ENCODE measurements at regions not wholly inside any gene's neighbourhood (a gene's known extent, or its start where the extent isn't known, plus 50 kb on each side); places are given as distances from the start of the nearest gene placed in this dataset.
"Not testable (repeated sequence)": the region's sequence is repeated elsewhere in the genome, so short reads cannot be mapped to it uniquely, and the experiment has no call there.

DNA sequence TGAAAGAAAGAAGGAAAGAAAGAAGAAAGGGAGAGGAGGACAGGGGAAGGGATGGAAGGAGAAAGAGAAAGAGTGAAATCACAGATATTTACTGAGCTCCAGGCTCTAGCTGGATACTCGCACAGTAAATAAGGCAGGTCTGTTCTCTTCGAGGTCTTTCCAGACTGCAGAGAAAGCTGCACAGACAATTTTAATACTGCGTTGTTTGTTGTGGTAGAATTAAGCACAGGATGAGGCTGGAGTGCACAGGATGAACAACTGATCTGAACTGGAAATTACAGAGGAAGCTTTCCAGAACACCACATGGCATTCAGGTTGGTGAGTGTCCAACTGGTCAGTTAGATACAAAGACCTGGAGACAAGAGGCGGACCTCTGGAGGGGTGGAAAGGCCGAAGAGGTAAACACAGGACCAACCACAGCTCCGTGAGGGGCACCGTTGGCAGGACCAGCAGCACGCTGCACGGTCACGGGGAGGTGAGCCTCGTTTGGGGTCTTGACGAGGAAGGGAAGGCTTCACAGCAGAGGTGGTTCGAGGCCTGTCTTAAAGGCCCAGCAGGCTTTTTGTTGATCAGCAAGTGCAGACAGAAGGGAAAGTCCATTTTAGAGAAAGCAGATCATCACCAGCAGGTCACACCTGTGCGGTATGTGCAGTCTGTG lies 121.7 kb downstream of the ATP6V0E2 start:
- not testable (repeated sequence) for DNase-seq (ENCODE audit: low spot score)

GRCh38 chr7:150000780-150001599 lies 127.2 kb downstream of the ATP6V0E2 start:
- not testable (repeated sequence) for DNase-seq (ENCODE audit: low spot score)

DNA sequence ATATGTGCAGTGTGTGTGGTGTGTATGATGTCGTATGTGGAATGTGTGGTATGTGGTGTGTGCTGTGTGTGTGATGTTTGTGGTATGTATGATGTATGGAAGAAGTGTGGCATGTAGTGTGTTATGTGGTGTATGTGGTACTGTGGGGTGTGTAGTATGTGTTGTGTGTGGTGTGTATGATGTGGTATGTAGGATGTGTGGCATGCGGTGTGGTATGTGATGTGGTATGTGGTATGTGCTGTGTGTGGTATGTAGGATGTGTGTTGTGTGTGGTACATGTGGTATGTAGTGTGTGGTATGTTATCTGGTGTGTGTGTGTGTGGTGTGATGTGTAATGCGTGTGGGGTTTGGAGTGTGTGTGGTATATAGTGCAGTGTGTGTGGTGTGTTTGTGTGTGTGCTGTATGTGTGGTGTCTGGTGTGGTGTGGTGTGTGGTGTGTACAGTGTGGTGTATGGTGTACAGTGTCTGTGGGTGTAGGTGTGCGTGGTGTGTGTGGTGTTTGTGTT lies 129.6 kb downstream of the ATP6V0E2 start:
- DNase-seq (ENCODE audit: low spot score): no peak

GRCh38 chr7:150003973-150004372 lies 130.2 kb downstream of the ATP6V0E2 start:
- not testable (repeated sequence) for DNase-seq (ENCODE audit: low spot score)

DNA sequence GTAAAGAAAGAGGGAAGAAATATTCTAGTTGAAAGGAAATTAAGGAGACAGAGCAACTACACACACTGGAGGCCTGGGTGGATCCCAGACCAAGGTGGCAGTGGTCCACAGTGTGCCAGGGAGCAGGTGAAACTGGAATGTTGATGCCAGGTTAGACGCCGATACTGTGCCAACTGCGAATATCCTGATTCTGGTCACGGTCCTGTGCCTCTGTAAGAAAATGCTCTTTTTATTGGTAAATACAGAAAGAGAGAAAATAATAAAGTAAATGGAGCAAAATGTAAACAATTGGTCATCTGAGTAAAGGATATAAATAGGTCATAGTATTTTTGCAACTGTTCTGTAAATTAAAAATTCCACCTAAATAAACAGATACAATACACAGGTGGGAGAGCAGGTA lies 131.1 kb downstream of the ATP6V0E2 start:
- not testable (repeated sequence) for DNase-seq (ENCODE audit: low spot score)

- not testable (repeated sequence) for DNase-seq (ENCODE audit: low spot score)
Observed at GRCh38 chr7:150009620-150010303, 136.0 kb downstream of the ATP6V0E2 start.

DNA sequence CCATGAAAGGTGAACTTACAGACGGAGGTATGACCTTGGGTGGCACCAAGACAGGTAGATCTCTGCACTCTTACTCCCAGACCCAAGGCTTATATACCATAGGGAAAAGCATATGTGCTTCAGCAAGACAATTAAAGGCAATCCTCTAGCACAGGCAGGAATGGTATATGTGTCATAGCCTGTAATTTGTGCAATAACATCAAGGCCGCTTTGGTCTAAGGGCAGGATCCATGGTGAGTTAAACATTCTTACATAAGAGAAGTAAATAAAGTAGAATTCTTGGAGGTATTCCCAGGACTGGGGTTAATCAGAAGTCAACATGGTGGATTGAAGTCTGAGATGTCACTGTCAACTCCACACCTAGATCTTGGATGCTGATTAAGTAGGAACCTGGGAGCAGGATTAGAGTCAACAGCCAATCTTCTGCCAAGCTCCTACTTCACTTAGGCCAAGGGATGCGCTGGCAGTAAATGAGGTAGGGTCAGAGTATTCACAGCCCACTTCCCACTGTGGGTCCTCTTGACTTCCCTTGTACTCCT lies 143.0 kb downstream of the ATP6V0E2 start:
- not testable (repeated sequence) for DNase-seq (ENCODE audit: low spot score)

DNA sequence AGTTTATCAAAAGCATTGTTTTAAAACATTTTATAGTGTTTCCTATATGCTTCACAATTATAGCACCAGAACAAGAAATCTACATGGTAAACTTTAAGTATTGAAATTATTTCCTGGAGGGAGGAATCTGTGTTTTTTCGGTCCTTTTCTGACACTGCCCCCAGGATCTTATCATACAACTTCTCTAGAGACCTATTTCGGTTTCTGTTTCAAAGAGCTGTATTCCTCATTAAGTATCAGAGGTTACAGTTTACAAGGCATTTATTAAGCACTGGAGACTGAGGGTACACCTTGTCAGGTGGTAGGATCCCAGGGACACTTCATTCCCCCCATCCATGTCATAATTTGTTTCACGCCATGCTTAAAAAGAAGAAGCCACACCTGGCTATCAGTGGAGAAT lies 146.4 kb downstream of the ATP6V0E2 start:
- DNase-seq (ENCODE audit: low spot score): not testable (repeated sequence)

GRCh38 chr7:150024550-150025490 lies 151.1 kb downstream of the ATP6V0E2 start:
- DNase-seq (ENCODE audit: low spot score): not testable (repeated sequence)

DNA sequence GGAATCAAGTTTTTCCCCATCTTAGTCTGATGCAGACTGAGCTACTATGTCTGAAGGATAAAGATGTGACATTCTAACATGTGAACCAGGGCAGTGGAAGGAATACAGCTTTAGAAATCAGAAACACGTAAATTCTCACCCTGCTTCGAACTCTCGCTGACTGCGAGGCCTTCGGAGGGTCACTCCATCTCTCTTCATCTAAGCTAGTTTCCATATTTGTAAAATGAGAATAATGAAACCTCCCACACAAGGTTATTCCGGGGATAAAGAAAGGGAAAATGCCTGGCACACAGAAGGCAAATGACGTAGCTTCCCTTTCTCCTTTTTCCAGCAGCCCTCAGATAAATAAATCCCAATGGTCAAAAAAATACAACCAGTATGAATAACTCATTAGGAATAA lies 152.0 kb downstream of the ATP6V0E2 start:
- DNase-seq (ENCODE audit: low spot score): not testable (repeated sequence)

DNA sequence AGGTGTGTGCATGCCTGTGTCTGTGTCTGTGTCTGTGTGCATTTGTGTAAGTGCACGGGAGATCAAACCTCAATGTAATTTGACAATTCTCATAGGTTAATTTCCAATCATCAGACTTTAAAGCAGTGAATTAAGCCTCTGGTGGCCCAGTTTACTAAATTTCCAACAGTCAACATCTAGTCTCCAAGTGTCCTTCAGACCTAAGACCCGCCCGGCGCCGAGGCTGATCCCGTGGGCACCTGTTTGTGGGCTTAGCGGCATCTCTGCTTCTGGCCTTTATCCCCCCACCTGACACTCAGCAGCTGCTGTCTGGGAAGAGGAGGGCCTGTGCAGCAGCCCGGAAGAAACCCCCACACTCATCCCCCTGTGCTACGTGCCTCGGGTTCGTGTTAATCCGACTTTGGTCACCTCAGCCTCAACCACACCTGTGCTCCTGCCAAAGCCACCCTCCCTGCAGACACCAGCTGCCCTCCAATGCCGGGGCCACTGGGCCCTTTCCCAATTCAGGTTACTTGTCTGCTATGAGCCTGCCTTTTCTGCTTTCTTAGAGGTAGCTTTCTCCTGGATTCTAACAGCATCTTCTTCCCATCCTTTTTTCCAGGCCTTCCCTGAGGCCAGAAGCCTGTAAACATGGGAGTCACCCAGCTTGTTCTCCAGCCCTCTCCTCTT lies 154.7 kb downstream of the ATP6V0E2 start:
- DNase-seq (ENCODE audit: low spot score): not testable (repeated sequence)

DNA sequence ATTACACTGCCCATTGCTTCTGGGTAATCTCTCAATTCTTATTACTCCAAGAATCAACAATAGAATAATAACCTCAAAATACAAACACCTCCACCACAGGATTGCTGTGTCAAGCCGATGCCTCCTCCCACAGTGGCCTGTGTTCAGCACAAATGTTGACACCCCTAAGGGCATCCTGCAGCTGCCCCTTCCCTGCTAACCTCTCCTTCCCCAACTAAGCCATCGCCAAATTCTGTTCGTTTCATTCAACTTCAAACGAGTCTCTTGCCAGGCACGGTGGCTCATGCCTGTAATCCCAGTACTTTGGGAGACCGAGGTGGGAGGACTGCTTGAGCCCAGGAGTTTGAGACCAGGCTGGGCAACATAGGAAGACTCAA lies 155.2 kb downstream of the ATP6V0E2 start:
- not testable (repeated sequence) for DNase-seq (ENCODE audit: low spot score)

DNA sequence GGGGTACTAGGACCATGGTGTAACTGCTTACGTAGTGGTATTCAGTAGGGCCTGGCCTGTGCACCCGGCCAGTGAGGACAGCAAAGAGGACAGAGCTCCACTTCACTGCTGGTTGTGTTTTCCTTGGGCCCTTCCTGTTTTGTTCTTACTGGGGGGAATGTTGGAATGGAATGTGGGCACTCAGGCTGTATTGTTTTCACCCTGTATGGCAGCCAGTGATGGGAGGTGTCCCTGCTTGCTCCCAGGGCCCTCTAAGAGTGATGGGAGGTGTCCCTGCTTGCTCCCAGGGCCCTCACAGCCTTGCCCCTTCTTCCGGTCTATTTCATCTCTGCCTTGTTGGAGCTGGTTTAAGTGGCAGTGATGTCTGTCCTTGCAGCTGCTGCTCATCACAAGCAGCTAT lies 158.0 kb downstream of the ATP6V0E2 start:
- not testable (repeated sequence) for DNase-seq (ENCODE audit: low spot score)

- not testable (repeated sequence) for DNase-seq (ENCODE audit: low spot score)
Observed at GRCh38 chr7:150033711-150034110, 159.9 kb downstream of the ATP6V0E2 start.

- not testable (repeated sequence) for DNase-seq (ENCODE audit: low spot score)
Observed at GRCh38 chr7:150035769-150036168, 162.0 kb downstream of the ATP6V0E2 start.

GRCh38 chr7:150039061-150039460 lies 165.3 kb downstream of the ATP6V0E2 start:
- DNase-seq (ENCODE audit: low spot score): not testable (repeated sequence)

GRCh38 chr7:150042281-150042680 lies 168.5 kb downstream of the ATP6V0E2 start:
- DNase-seq (ENCODE audit: low spot score): not testable (repeated sequence)

DNA sequence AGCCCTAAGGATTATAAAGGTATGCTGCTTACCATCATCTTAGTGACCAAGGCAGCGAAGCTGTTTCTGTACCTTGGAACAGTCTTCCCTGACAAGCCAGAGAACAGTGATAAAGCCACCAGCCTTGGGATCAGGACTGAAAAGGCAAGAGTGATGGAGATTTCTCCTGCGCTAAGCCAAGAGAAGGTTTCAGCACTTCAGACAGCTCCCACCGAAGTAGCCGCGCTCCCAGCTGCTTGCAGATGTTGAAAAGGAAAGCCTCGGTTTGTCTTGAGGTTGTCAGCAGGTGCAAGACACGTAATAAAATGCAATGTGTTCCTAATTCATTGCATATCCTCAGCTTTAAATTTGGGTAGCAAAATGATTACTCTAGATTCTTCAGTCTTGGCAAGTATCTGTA lies 171.0 kb downstream of the ATP6V0E2 start:
- not testable (repeated sequence) for DNase-seq (ENCODE audit: low spot score)

- DNase-seq (ENCODE audit: low spot score): not testable (repeated sequence)
Observed at GRCh38 chr7:150045596-150045995, 171.8 kb downstream of the ATP6V0E2 start.

Measured in D341Med (cell line).